Vagina (tissue), 2 donors: ENCODE measurements at regions not wholly inside any gene's neighbourhood (a gene's known extent, or its start where the extent isn't known, plus 50 kb on each side); places are given as distances from the start of the nearest gene placed in this dataset.

ENCODE experiments used
- DNase-seq, 2 donors: peaks; one replicate each; pipeline ENCODE4 v3.0.0-alpha.2; 2017; ENCODE audit errors: extremely low spot score in 2 of 2
- H3K27ac ChIP-seq: fragments of 200-600 bp; sonication (generic); one replicate; pipeline ENCODE4 v1.5.1; 2019
- H3K27me3 ChIP-seq: fragments of 200-600 bp; sonication (generic); one replicate; pipeline ENCODE4 v1.5.1; 2019
- H3K36me3 ChIP-seq, 2 donors: fragments of 200-600 bp; sonication (generic); one replicate each; pipeline ENCODE4 v1.5.1; 2017 to 2019
- H3K4me1 ChIP-seq: fragments of 200-600 bp; sonication (generic); one replicate; pipeline ENCODE4 v1.5.1; 2019
- H3K4me3 ChIP-seq, 2 donors: fragments of 200-600 bp; sonication (generic); 1 replicate in 1 of 2; 2 replicates in 1 of 2; pipeline ENCODE4 v1.5.1; 2016 to 2019
- H3K9me3 ChIP-seq: fragments of 200-600 bp; sonication (generic); one replicate; pipeline ENCODE4 v1.5.1; 2019
- CTCF ChIP-seq, 3 experiments: fragments of 450-650 bp in 2 of 3; fragments of 200-600 bp in 1 of 3; sonication (generic) in 1 of 3; IDR thresholded peaks; one replicate each; pipeline ENCODE4 v1.5.1; 2017 to 2019; ENCODE audit warnings: antibody characterized with exemption in 3 of 3, mild to moderate bottlenecking in 2 of 3, moderate library complexity in 2 of 3
- POLR2A ChIP-seq, 2 donors: fragments of 450-650 bp; IDR thresholded peaks; one replicate each; pipeline ENCODE4 v1.6.1; 2017; ENCODE audit warnings: antibody characterized with exemption in 2 of 2, mild to moderate bottlenecking in 2 of 2, moderate library complexity in 2 of 2
- POLR2AphosphoS5 ChIP-seq, 2 donors: sonication (generic); formaldehyde crosslinking; IDR thresholded peaks; one replicate each; pipeline ENCODE4 v1.9.0; 2017; ENCODE audit warnings: antibody characterized with exemption in 2 of 2, mild to moderate bottlenecking in 2 of 2, low read depth in 1 of 2; ENCODE audit not compliant: insufficient read depth in 1 of 2
- intact Hi-C: fragments of 100-400 bp; cut with DNase I; formaldehyde crosslinking; loops from one replicate; pipeline ENCODE4 v1.15.1; 2023

GRCh38 chr9:86600977-86601376 is 246.8 kb upstream of the TUT7 start:
- no peak for DNase-seq
- TF ChIP-seq POLR2A (IDR thresholded peaks at IDR 0.05) = no peak
- TF ChIP-seq POLR2AphosphoS5 (IDR thresholded peaks at IDR 0.05; ENCODE audit: insufficient read depth in 1 of 2, low read depth in 1 of 2) = no peak
- no peak for TF ChIP-seq CTCF (IDR thresholded peaks at IDR 0.05)
- Histone ChIP-seq H3K4me3 (no peak overlapping the region), H3K27me3 (no peaks in the 10 kb centered on the region), H3K9me3 (no peaks in the 10 kb centered on the region), H3K36me3 (no peaks in the 10 kb centered on the region), H3K4me1 (peaks cover 11% of the 10 kb centered on the region), H3K27ac (no peak overlapping the region)
- intact Hi-C loops = no loop called here

DNA sequence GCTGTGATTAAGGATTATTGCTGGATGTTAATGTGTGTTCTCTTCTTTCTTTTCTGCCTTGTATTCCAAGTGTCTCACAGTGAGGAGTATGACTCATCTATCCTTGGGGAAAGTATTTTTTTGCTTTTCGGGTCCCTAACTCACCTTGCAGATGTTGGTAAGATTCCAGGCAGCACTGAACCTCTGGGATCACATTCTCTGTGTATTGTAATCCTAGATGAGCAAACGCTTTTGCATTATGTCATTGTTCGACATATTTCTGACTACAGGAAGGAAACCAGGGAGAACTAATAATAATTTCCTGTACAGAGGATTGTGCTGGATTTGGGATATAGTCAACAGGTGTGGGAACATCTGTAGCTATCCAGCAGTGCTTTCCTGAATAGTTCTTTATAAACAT is 246.1 kb upstream of the TUT7 start:
- intact Hi-C loops = no loop called here
- Histone ChIP-seq H3K9me3 (no peaks in the 10 kb centered on the region), H3K27ac (no peak overlapping the region), H3K4me3 (no peak overlapping the region), H3K4me1 (peaks cover 11% of the 10 kb centered on the region), H3K27me3 (no peaks in the 10 kb centered on the region), H3K36me3 (no peaks in the 10 kb centered on the region)
- no peak for DNase-seq
- TF ChIP-seq POLR2AphosphoS5 (IDR thresholded peaks at IDR 0.05; ENCODE audit: insufficient read depth in 1 of 2, low read depth in 1 of 2) (no peak), CTCF (IDR thresholded peaks at IDR 0.05) (no peak)

- Histone ChIP-seq H3K4me1 (peaks cover 11% of the 10 kb centered on the region), H3K36me3 (no peaks in the 10 kb centered on the region), H3K27ac (no peak overlapping the region), H3K9me3 (no peaks in the 10 kb centered on the region), H3K27me3 (no peaks in the 10 kb centered on the region), H3K4me3 (no peak overlapping the region)
- TF ChIP-seq CTCF (IDR thresholded peaks at IDR 0.05) (no peak), POLR2A (IDR thresholded peaks at IDR 0.05) (no peak), POLR2AphosphoS5 (IDR thresholded peaks at IDR 0.05; ENCODE audit: insufficient read depth in 1 of 2, low read depth in 1 of 2) (no peak)
- no peak for DNase-seq
- intact Hi-C loops = no loop called here
Observed at GRCh38 chr9:86599561-86599960, 245.4 kb upstream of the TUT7 start.

GRCh38 chr9:86598411-86599239 is 244.4 kb upstream of the TUT7 start:
- Histone ChIP-seq H3K27ac (no peak overlapping the region), H3K4me1 (peaks cover 11% of the 10 kb centered on the region)

More at GRCh38 chr9:86598411-86599239, 244.4 kb upstream of the TUT7 start:
- Histone ChIP-seq H3K27me3 (no peaks in the 10 kb centered on the region), H3K36me3 (no peaks in the 10 kb centered on the region), H3K9me3 (no peaks in the 10 kb centered on the region), H3K4me3 (no peak overlapping the region)
- TF ChIP-seq POLR2AphosphoS5 (IDR thresholded peaks at IDR 0.05; ENCODE audit: insufficient read depth in 1 of 2, low read depth in 1 of 2) (no peak), CTCF (IDR thresholded peaks at IDR 0.05) (no peak), POLR2A (IDR thresholded peaks at IDR 0.05) (no peak)
- intact Hi-C loops = no loop called here
- no peak for DNase-seq
